IPS DF 19.7 (cell line): ENCODE measurements at regions not wholly inside any gene's neighbourhood (a gene's known extent, or its start where the extent isn't known, plus 50 kb on each side); places are given as distances from the start of the nearest gene placed in this dataset.
"Not testable (repeated sequence)": the region's sequence is repeated elsewhere in the genome, so short reads cannot be mapped to it uniquely, and the experiment has no call there.

Experiments
- DNase-seq: peaks from one replicate; pipeline ENCODE4 v3.0.0-alpha.2; 2013; ENCODE audit warnings: low read depth, low spot score

DNA sequence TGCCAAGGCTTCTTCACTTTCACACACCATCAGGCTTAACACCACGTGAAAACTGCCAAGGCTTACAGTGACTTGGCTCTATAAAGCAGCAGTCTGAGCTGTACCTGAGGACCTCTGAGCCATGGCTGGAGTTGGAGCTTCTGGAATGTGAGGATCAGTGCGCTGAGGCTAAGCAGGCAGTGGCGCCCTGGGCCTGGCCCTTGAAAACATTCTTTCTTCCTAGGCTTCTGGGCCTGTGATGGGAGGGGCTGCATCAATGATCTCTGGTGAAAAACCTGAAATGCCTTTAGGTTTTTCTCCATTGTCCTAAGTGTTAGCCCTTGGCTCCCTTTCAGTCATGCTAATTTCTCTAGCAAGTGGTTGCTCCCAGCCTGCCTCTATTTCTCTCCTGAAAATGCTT, 192.5 kb upstream of the PCDH20 start:
- DNase-seq = peak; percentile 38

DNA sequence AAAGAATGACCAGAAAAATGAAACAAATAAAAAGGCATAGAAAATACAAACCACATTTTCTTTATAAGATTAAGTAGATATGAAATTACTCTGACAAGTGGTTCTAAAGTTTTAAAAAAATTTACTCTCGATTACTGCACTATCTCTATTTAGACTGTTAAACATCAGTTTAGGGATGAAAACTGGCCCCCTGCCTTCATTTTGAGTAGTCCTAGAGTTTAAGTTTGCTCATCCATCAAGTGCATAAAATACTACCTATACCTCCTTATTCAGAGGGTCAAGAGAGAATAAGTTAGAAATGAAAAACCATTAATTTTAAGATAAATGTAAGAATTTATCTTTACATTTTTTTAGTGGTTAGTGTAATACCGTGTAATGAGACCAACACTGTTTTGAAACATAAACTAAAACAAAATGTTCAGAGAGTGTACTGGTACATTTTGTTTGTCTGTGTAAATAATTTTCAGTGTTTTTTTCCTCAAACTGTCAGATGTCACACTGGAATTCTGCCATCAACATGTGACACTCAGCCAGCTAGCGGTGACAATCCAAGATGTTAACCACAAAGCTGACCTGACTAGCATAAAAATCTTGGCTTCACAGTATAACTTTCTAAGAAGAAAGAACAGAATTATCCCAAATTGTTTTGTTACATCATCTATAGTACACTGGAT, 184.8 kb upstream of the PCDH20 start:
- no peak for DNase-seq

DNA sequence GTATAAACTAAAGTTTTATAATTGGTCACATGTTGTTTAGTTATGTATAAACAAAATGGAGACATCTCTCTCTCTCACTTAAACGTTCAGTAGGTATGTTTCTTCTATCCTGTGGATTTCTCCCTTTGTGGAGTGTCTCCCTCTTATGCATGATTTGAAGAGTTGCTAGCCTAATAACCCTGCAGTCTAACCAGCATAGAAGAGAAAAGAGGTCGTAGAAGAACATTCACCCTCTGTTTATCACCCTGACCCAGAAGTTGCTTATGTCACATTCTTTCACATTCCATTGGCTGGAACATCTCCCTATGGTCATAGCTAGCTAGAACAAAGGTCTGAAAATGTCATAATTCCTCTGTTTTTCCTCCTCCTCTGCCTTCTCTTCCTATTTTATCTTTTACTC, 176.8 kb upstream of the PCDH20 start:
- no peak for DNase-seq

DNA sequence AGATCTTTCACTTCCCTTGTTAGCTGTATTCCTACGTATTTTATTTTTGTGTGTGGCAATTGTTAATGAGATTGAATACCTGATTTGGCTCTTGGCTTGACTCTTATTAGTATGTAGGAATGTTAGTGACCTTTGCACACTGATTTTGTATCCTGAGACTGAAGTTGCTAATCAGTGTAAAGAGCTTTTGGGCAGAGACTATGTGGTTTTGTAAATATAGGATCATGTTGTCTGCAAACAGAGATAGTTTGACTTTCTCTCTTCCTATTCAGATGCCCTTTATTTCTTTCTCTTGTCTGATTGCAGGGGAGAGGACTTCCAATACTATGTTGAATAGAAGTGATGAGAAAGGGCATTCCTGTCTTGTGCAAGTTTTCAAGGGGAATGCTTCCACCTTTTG, 160.3 kb upstream of the PCDH20 start:
- DNase-seq = no peak

DNA sequence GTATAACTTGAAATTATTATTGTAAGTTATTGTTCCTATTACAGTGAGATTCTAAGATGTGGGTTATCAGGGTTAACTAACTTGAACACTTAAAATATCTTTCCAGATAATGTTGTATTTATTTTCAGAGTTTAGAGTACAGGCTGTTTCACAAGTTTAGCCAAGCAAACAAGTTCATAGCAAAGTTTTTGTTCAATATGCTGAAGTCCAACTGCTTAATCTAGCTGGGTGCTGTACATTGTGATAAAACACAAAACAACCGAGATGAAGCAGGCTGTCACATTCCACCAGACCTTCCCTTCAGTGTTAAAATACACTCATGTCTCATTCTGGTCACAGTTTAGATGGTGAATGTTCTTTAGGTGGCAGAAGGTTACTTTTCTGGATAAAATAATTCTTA, 148.0 kb upstream of the PCDH20 start:
- no peak for DNase-seq

DNA sequence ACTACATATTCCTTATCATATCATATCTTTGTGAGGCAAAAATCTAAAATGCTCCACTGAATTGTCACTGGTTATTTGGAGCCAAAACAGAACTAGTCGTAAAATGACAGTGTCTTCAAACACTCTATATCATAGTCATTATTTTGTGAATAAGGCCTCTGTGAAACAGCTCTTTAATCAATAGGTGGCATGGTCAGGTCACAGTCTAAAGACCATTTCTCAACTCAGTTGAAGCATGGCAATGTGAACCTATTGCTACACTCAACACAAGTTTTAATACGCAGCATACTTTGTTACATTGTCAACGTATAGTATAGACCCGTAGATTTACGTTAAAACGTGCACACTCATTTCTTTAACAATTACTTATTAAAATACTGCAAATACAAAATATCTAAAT, 131.3 kb upstream of the PCDH20 start:
- DNase-seq = no peak

DNA sequence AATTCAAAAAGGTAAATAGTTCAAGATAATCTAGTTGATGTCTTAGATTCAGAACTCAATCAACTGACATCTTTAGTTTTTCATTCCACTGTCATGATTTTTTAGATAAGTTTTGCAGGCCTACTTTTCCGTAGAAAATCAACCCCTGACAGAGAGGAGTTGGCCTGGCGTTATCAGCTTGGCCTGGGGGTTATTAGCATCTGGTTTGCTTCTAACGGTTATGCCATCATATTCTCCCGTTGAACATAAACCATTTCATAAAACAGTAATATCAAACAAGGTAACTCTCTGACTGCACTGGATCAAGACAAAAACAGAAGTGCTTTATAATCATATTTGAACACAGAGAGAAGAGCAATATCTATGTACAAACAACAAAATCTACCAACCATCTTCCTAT, 130.8 kb upstream of the PCDH20 start:
- no peak for DNase-seq

DNA sequence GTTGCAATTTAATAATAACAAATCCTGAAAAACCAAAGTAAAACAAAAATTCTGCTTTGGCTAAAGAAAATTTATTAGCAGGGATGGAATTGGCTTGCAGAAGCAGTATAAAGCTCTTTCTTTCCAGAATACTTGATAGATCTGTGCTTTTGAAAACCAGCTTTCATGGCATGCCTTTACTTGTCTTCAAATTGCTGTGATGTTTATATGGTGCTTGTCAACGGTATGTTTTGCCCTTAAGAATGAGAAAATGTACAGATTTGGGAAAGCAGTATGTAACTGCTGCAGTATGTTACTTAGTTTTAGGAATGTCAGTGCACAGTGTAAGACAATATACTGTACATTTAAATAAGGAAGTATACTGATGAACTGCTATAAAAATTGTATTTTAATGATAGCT, 120.8 kb upstream of the PCDH20 start:
- DNase-seq = no peak

DNA sequence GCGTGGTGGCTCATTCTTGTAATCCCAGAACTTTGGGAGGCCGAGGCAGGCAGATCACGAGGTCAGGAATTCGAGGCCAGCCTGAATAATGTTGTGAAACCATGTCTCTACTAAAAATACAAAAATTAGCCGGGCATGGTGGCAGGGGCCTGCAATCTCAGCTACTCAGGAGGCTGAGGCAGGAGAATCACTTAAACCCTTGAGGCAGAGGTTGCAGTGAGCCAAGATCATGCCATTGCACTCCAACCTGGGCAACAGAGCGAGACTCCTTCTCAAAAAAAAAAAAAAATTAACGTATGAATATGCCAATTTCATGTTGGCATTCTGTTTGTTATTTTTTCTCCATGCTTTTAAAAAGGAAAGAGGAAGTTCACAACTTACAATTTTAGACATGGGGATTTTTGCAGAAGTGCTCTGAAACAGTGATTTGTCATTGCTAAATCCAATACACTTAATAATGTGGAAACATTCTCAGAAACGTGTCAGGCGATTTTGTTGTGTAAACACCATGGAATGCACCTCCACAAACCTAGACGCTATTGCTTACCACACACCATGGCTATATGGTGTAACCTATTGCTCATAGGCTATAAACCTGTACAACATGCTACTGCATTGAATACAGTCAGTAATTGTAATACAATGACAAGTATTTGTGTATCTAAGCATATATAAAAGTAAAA, 115.9 kb upstream of the PCDH20 start:
- no peak for DNase-seq

DNA sequence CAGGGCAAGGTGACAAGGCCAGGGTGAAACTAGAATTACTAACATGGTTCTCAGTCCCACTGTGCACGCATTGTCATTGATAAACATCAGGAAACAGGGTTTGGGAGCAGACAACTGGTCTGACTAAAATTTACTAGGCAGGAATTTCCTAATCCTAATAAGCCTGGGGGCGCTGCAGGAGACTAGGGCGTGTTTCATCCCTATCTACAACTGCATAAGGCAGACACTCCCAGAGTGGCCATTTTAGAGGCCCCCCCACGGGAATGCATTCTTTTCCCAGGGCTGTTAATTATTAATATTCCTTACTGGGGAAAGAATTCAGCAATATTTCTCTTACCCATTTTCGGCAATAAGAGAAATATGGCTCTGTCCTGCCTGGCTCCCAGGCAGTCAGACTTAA, 103.6 kb upstream of the PCDH20 start:
- DNase-seq = not testable (repeated sequence)

DNA sequence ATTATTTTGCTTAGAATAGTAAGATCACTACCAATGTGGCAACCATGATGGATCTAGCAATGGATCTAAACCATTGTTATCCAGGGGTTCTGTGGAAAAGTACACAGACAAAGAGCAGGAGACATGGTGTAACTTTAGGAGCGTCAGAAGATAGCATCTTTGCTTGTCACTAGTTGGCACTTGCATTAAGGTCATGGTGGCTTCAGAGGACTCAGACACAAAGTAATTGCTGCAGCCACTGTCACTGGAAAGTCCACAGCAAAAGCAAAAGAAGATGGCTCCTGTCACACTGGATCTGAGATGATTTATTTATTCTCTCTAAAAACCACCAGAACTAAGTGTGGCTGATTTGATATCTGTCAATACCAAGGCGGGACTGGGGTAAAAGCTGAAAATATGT, 93.3 kb upstream of the PCDH20 start:
- DNase-seq = no peak

DNA sequence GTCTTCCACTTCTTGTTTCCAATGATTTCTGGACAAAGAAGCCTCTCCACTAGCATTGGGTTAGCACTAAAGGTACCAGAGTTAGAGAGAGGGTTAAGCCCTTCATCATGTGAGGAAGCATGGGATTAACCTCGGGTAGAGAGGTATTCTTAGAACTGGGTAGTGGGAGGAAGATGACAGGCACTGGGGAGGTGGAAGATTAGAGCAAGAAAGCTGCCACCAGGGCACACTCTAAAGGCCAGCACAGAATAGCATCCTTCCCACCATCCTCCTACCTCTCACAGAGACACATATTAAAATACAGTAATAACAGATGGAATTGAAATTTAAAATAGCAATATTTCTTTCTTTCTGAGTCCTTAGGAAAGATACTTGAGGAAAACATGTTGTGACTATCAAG, 84.5 kb upstream of the PCDH20 start:
- no peak for DNase-seq

DNA sequence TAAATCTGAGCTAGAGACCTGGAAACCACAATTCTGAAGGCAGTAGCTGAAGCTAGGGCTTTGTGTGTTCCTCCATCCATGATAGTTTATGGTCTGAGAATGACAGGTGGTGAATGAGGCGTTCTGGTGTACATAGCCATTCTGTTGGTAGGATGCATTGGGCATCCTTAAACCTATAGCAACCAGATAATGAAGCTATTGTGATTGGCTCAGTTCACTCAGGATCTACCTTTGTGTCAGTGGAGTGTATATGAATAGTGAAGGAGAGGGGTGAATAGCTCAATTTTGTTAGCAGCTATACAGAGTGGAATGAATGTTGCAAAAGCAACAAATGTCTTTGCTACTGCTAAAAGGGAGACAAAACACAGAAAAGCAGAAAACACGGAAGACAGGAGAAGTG, 80.0 kb upstream of the PCDH20 start:
- no peak for DNase-seq

DNA sequence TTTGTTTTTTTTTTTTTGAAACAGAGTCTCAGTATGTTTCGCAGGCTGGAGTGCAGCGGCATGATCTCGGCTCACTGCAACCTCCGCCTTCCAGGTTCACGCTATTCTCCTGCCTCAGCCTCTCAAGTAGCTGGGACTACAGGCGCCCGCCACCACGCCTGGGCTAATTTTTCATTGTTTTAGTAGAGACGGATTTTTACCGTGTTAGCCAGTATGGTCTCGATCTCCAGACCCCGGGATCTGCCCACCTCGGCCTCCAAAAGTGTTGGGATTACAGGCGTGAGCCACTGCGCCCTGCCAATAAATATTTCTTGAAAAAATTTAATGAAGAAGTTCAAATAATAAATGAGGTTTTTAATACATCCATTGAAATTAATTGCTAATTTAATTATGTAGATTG, 77.9 kb upstream of the PCDH20 start:
- DNase-seq = not testable (repeated sequence)

DNA sequence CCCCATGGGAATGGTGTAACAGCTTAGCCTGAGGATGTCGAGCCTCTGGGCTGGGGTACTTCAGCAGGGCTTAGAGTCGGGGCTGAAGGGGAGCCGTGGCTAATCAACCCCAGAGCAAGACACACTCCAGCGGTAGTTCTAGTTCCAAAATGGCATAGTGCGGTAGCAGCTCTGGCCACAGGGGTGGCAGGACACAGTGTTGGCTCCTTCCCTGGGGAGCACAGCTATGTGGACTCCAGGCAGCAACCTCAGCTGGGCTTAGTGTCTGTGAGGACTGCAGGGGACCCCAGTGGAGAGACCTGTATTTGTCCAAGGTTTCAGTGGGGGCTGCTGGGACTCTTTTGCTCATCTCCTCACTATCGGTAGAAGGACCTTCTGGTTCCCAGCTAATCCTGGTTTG, 70.8 kb upstream of the PCDH20 start:
- DNase-seq = no peak

DNA sequence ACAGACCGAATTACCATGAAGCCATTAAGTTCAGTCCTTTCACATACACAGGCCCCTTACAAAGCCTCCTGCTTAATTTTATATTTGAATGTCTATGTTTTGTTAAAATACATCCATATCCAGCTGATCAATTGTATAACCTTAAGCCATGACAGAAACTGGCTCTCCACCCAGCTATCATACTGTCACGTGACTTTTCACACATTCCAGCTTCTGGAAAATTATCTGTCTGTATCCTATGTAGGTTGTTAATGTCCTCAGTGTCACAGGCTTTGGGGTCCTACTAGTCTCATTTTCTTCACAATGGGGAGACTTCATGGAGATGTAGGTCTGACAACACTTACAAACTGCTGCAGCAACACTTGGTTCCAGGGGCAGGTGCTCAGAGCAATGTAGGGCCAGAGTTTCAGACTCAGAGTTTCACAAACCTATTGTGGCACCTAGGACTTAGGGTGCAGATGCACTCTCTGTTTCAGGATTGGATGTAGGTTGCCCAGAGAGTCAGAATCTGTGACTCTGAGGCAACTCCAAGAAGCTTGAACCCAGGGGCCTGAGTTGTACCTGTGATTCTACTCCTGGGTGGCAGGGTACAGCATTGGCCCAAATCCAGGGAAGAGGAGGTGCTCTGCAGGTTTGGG, 69.6 kb upstream of the PCDH20 start:
- no peak for DNase-seq

DNA sequence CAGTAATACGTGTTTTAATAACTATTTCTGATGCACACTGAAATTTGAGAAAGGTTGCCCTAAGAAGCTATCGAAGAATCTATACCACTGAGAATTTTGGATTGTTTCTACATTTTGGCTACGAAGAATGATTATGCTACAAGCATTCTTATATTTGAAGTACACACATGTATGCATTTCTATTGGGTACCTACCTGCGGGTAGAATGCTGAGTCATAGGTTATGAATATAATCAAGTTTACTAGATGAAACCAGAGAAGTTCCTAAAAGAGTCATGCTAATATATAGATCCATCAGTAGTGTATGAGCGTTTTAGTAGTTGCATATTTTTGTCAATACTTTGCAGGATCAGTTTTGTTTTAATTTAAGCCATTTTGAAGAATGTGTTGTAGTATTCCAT, 62.0 kb upstream of the PCDH20 start:
- DNase-seq = no peak

DNA sequence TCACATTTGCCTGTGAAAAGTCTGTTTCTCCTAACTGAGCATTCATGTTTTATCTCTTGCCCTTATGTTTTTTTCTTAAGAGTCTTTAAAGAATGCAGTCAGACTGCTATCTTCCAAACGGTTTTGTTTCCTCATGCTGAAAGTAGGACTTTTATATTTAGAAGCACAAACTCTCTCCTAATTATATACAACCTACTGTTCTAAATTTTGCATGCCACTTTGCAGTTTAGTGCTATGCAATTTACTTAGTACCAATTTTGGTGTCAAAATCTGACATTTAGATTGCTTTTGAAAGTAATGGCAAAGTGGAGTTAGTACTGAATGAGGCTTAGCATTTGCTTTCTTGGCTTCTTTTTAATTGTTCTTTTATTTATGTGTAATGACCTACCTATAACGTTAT, 55.1 kb upstream of the PCDH20 start:
- no peak for DNase-seq

DNA sequence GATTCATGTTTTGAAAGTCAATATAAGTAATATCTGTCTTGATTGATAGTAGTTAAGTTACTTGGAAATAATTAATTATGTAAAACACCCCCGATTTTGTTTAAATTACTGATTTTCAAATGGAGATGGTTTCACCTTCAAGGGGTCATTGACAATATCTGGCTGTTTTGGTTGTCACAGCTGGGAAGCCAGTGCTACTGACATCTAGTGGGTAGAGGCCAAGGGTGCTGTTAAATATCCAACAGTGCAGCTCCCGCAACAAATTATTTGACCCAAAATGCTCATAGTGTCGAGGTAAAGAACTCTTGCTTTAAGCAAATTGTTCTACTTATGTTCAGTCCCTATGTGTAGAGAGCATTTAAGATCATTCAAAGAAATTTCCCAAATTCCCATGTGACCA, 50.6 kb upstream of the PCDH20 start:
- peak; percentile 3 for DNase-seq
